ENCODE measurements at regions not wholly inside any gene's neighbourhood (a gene's known extent, or its start where the extent isn't known, plus 50 kb on each side); places are given as distances from the start of the nearest gene placed in this dataset.
"Not testable (repeated sequence)": the region's sequence is repeated elsewhere in the genome, so short reads cannot be mapped to it uniquely, and the experiment has no call there.

DNA sequence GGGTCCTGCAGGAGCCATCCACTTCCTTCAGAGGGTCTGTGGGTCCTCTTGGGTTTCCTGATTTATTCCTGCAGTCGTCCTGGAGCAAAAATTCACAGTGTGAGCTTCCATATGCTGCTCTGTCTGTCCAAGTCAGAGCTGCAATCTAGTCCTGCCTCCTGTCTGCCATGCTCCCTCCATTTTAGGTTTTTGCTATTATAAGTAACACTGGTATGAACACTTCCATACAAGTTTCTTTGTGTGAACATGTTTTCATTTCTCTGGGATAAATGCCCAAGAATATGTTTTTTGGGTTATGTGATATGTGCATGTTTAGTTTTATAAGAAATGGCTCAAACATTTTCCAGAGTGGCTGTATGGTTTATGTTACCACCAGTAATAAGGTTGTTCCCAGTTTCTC lies 188.1 kb downstream of the ACTR3B start:
- DNase-seq (ENCODE audit: low read depth in 4 of 4, low spot score in 3 of 4) = no peak

- no peak for DNase-seq (ENCODE audit: low read depth in 4 of 4, low spot score in 3 of 4)
Observed at GRCh38 chr7:152949253-152949652, 189.7 kb downstream of the ACTR3B start.

GRCh38 chr7:152949790-152950189 lies 190.2 kb downstream of the ACTR3B start:
- no peak for DNase-seq (ENCODE audit: low read depth in 4 of 4, low spot score in 3 of 4)

DNA sequence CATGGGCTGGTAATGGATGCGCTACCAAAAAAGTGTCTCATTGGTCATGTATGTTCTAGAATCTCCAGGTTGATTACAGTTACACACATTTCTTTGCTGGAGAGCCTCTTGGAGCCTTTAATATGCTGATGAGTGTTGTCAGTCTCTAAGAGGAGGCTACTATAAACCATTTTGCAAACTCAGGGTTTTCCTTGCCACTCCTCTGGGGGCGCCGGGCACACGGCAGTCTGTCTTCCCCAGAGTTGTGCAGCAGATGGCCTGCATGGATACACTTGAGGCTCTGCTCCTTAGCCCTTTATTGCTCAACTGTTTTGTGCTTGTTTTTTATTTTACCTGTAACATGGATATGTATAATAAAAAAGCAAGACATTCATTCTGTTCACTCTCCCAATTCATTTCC lies 196.5 kb downstream of the ACTR3B start:
- DNase-seq (ENCODE audit: low read depth in 4 of 4, low spot score in 3 of 4) = no peak

- DNase-seq (ENCODE audit: low read depth in 4 of 4, low spot score in 3 of 4) = no peak
Observed at GRCh38 chr7:152959610-152960009, 200.1 kb downstream of the ACTR3B start.

DNA sequence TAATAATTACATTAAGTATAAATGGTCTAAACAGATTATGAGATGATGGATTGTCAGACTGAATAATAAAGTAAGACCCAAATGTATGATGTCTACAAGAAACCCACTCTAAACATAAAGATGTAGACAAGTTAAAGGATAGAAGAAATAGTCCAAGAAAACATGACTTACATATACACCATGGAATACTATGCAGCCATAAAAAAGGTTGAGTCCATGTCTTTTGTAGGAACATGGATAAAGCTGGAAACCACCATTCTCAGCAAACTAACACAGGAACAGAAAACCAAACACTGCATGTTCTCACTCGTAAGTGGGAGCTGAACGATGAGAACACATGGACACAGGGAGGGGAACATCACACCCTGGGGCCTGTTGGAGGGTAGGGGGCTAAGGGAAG lies 202.2 kb downstream of the ACTR3B start:
- not testable (repeated sequence) for DNase-seq (ENCODE audit: low read depth in 4 of 4, low spot score in 3 of 4)

DNA sequence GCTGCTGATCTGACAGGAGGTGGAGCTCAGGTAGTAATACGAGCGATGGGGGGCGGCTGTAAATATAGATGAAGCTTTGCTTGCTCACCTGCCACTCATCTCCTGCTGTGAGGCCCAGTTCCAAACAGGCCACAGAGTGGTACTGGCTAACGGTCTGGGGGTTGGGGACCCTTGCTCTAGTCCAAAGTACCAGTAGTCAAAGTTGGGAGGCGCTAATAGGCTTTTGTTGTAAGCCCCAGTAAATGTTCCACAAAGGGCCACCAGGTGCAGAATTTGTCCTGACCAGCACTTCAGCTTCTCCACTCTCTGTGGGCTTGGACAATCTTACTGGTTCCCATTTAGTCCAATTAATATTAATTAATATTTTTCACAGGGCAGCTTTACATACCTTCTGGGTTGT lies 206.6 kb downstream of the ACTR3B start:
- DNase-seq (ENCODE audit: low read depth in 4 of 4, low spot score in 3 of 4) = no peak

DNA sequence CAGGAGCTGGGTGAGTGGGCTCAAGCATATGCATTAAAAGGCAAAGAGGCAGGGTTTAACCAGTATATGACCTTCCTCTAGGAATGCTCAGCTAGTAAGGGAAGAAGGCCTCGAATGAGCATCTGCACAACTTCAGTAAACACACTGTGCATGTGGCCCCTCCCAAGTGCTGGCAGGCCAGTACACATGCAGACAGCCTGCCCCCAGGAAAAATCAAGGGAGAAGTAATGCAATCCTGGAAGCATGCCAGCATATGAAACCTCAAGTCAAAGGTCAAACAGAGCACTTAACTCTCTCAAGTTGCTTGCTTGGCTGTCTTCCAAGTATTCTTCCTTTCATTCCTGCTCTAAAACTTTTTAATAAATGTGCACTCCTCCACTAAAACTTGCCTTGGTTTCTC lies 208.4 kb downstream of the ACTR3B start:
- no peak for DNase-seq (ENCODE audit: low read depth in 4 of 4, low spot score in 3 of 4)

DNA sequence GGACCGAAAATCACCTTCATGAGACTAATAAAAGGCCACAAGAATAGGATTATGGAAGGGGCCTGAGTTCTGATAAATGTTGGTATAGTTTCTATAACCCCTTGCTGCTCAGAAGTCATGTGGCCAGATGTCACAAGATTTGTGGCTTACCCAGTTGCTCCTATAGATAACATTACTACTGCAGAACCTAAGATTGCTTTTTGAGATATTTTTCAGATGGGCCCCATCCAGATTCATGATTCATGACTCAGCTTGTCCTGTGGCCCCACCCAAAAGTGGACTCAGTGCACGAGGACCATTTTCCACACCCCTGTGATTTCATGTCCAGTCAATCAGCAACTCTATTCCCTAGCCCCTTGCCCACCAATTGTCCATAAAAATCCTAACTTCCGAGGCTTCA lies 209.0 kb downstream of the ACTR3B start:
- DNase-seq (ENCODE audit: low read depth in 4 of 4, low spot score in 3 of 4) = no peak

DNA sequence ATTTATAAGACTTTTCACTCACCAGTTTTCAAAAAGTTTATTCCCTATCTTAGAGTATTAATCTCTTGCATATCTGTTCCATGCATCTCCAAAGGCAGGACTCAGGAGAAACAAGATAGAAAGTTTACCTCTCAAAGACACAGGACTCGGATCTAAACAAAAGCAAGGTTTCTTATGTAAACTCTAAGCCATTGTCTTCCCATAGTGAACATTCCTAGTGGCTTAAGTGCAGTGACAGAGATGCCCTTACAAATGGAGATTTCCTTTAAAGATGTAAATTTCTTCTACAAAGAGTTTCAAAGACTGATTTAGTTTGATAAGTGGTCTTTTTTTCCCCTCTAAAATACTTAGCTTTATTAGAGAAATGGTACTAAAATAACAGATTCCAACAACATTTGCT lies 209.8 kb downstream of the ACTR3B start:
- DNase-seq (ENCODE audit: low read depth in 4 of 4, low spot score in 3 of 4) = no peak

GRCh38 chr7:152969839-152970238 lies 210.3 kb downstream of the ACTR3B start:
- no peak for DNase-seq (ENCODE audit: low read depth in 4 of 4, low spot score in 3 of 4)

DNA sequence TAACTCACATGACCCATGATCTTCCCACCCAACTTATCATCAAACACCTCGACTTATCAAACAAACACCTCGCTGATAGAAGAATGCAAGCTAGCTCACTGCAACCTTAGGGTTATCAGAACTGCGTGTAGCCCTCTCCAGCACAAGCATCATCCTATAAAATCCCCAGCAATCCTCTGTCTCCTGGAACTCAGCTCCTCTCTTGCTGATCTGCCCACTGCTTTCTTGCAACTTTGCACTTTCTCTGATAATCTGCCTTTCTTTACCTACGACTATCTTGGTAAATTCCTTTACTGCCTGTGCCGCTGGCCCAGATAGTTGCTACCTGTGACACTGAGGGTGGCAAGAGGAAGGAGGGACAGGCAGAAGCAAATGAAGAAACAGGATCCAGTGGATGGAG lies 210.9 kb downstream of the ACTR3B start:
- no peak for DNase-seq (ENCODE audit: low read depth in 4 of 4, low spot score in 3 of 4)

GRCh38 chr7:152974577-152974976 lies 215.0 kb downstream of the ACTR3B start:
- no peak for DNase-seq (ENCODE audit: low read depth in 4 of 4, low spot score in 3 of 4)

- no peak for DNase-seq (ENCODE audit: low read depth in 4 of 4, low spot score in 3 of 4)
Observed at GRCh38 chr7:152975076-152975475, 215.5 kb downstream of the ACTR3B start.

DNA sequence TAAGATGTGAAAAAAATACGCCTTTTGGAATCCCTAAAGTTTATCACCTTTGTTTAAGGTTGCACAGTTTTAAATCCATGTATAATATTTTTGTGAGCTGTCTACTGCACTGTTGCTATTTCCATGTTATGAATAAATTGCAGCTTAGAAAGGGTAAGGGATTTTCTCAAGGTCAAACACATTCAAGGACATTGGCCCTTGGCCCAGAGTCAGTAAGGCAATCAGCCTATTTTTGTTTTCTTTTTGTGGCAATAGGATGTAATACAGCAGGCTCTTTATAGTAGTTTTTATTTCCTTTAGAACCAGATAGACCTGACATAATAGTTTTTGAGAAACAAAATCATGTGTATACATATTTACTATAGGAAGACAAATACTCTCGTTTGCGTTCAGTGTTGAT lies 219.8 kb downstream of the ACTR3B start:
- no peak for DNase-seq (ENCODE audit: low read depth in 4 of 4, low spot score in 3 of 4)

DNA sequence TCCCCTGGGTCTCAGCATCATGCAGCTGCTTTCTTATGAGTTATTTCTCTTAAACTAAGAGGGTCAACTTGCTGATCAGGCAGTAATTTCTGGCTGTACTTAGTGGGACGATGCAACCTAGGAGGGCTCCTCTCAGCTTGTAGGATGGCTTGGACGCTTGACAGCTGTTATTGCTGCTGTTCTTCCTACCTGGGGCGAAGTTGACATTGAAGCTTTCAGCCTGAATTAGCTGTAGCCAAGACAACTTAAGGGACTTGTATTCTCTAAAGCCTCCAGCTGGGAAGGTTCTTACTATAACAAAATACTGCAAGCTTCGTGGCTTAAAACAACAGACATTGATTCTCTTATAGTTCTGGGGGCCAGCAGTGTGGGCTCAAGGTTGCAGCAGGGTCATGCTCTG lies 224.9 kb downstream of the ACTR3B start:
- no peak for DNase-seq (ENCODE audit: low read depth in 4 of 4, low spot score in 3 of 4)

DNA sequence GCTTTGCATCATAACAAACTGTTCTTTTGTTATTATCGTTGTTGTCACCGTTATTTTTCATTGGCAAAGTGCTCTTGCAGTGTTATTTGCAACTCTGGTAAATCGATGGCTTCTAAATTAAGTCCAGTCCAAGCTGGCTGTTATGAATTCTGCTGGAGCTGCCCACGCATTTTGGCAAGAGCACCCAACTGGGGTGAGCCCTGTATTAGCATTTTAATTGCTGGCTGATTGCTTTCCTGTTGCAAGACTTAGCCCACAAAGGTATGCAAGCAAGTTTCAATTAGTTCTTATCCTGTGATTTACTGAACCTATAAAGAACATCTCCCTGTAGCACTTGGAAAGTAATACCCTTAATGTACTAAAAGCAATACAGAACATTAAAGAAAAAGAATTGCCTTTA lies 226.8 kb downstream of the ACTR3B start:
- no peak for DNase-seq (ENCODE audit: low read depth in 4 of 4, low spot score in 3 of 4)

DNA sequence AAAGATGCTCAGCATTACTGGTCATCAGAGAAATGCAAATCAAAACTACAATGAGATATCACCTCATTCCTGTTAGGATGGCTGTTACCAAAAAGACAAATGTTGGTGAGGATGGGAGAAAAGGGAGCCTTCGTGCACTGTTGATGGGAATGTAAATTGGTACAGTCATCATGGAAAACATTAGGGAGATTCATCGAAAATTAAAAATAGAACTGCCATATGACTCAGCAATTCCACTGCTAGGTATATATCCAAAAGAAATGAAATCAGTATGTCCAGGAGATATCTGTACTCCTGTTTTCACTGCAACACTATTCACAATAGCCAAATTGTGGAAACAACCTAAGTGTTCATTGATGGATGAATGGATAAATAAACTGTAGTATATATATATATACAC lies 228.1 kb downstream of the ACTR3B start:
- no peak for DNase-seq (ENCODE audit: low read depth in 4 of 4, low spot score in 3 of 4)

DNA sequence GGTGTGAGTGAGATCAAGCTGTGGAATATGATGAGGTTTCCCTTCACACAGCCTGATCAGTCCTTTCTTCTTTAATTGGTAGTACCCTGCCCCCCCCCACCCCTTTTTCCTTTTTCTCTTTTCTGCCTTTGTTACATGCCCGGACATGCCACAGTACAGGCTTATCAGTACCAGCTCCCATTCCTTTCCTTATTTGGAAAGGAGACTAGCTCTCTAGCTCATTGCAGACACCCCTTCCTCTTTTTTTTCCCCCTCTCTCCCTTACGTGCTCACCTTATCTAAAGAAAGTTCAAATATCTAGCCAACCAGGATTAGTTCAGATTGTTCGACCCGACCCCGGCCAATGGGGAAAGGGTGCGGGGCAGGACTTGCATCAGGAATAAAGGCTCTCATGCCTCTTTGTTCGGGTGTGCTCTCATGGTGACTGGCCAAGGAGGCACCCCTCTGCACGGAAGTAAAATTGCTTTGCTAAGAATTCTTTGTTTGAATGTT lies 230.4 kb downstream of the ACTR3B start:
- no peak for DNase-seq (ENCODE audit: low read depth in 4 of 4, low spot score in 3 of 4)

DNA sequence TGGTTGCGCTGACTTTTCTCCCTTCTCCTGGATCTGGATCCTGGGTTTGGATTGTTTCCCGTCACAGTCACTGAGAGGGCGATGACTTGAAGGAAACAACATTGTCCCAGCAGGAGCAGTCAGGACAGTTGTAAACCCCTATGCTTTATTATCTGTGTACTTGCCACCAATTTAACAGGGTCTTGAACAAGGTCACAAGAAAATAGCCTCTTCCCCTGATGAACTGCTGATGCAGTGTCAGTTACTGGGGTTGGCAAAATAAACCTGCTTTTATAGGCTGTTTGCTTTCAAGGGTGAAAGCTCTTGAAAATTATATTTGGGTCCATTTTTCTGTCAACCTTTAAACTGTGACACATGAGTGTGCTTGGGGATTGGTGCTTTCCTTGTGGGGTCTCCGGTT lies 238.9 kb downstream of the ACTR3B start:
- peak in 1 of 4 donors; percentile 31 for DNase-seq (ENCODE audit: low read depth in 4 of 4, low spot score in 3 of 4)

GRCh38 chr7:153002115-153002514 lies 242.6 kb downstream of the ACTR3B start:
- DNase-seq (ENCODE audit: low read depth in 4 of 4, low spot score in 3 of 4) = no peak

- DNase-seq (ENCODE audit: low read depth in 4 of 4, low spot score in 3 of 4) = no peak
Observed at GRCh38 chr7:153002572-153002971, 243.0 kb downstream of the ACTR3B start.

DNA sequence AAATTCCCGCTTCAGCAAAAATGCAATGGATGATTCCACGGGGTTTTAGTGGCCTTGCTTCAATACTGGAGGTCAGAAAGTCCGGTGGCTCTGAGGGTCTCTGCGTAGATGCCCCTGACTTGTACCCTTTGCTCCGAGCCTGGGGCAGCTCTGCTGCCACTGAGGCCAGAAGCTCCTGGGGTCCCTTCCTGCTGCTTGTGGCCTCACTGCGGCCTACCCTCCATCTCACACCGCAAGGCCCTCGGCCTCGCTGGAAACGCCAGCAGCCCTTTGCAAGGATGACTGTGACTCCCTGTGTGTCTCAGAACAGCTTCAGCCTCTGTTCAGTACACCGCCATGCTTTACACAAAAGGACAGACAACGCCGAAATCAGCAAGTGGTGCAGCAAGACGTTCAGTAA lies 244.8 kb downstream of the ACTR3B start:
- no peak for DNase-seq (ENCODE audit: low read depth in 4 of 4, low spot score in 3 of 4)

Measured in right renal pelvis (tissue), 4 donors.